Activated CD8-positive, alpha-beta memory T cell treated with anti-CD3 and anti-CD28 coated beads for 1 hour (primary cell): ENCODE measurements at regions not wholly inside any gene's neighbourhood (a gene's known extent, or its start where the extent isn't known, plus 50 kb on each side); places are given as distances from the start of the nearest gene placed in this dataset.
"Not testable (repeated sequence)": the region's sequence is repeated elsewhere in the genome, so short reads cannot be mapped to it uniquely, and the experiment has no call there.

Source experiments
- DNase-seq, 2 donors: peaks; one replicate each; pipeline ENCODE4 v3.0.0-alpha.2; 2020; ENCODE audit warnings: low read depth in 1 of 2; ENCODE audit errors: extremely low read depth in 1 of 2

- no peak for DNase-seq
Measured at GRCh38 chr3:26472345-26472744, 150.2 kb upstream of the LRRC3B start.

- no peak for DNase-seq
Measured at GRCh38 chr3:26474706-26475105, 147.9 kb upstream of the LRRC3B start.

- no peak for DNase-seq
Measured at GRCh38 chr3:26480377-26480776, 142.2 kb upstream of the LRRC3B start.

- no peak for DNase-seq
Measured at GRCh38 chr3:26484140-26484539, 138.4 kb upstream of the LRRC3B start.

- DNase-seq: no peak
Measured at GRCh38 chr3:26498271-26498670, 124.3 kb upstream of the LRRC3B start.

GRCh38 chr3:26505399-26505798 lies 117.2 kb upstream of the LRRC3B start:
- DNase-seq: no peak

GRCh38 chr3:26514445-26515029 lies 108.0 kb upstream of the LRRC3B start:
- DNase-seq: not testable (repeated sequence)

GRCh38 chr3:26515351-26515750 lies 107.2 kb upstream of the LRRC3B start:
- DNase-seq: no peak

GRCh38 chr3:26521261-26521660 lies 101.3 kb upstream of the LRRC3B start:
- no peak for DNase-seq

- no peak for DNase-seq
Measured at GRCh38 chr3:26522919-26523318, 99.7 kb upstream of the LRRC3B start.

- no peak for DNase-seq
Measured at GRCh38 chr3:26525013-26525412, 97.6 kb upstream of the LRRC3B start.

- DNase-seq: no peak
Measured at GRCh38 chr3:26535151-26535550, 87.4 kb upstream of the LRRC3B start.

GRCh38 chr3:26536955-26537354 lies 85.6 kb upstream of the LRRC3B start:
- no peak for DNase-seq

GRCh38 chr3:26550413-26550812 lies 72.2 kb upstream of the LRRC3B start:
- DNase-seq: no peak

GRCh38 chr3:26556637-26557036 lies 65.9 kb upstream of the LRRC3B start:
- no peak for DNase-seq

GRCh38 chr3:26558257-26558656 lies 64.3 kb upstream of the LRRC3B start:
- DNase-seq: no peak

GRCh38 chr3:26559227-26559626 lies 63.3 kb upstream of the LRRC3B start:
- no peak for DNase-seq

- DNase-seq: no peak
Measured at GRCh38 chr3:26560081-26560480, 62.5 kb upstream of the LRRC3B start.

GRCh38 chr3:26562021-26562768 lies 60.4 kb upstream of the LRRC3B start:
- no peak for DNase-seq
